AML-193 (cell line): ENCODE measurements at regions not wholly inside any gene's neighbourhood (a gene's known extent, or its start where the extent isn't known, plus 50 kb on each side); places are given as distances from the start of the nearest gene placed in this dataset.
"Not testable (repeated sequence)": the region's sequence is repeated elsewhere in the genome, so short reads cannot be mapped to it uniquely, and the experiment has no call there.

Source experiments
- DNase-seq, 2 experiments: peaks; one replicate each; lab custom pipeline; 2025; lab: John Stamatoyannopoulos, UW

- DNase-seq: no peak
These were observed 1072.1 kb downstream of the NXPH1 start for GRCh38 chr7:9505516-9505915.

DNA sequence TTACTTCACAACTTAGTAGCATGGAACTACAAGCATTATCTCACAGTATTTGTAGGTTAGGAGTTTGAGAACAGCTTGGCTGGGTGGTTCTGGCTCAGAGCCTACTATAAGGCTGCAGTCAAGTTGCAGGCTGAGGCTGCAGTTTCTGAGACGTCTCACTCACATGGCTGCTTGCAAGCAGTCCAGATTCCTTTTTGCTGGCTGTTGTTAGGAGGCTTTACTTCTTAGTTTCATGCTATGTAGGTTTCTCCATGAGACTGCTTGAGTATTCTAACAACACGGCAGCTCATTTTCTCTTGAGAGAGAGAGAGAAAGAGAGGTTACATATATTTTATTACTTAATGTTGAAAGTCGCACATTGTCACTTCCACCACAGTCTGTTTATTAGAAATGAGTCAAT is 1073.9 kb downstream of the NXPH1 start:
- no peak for DNase-seq

- no peak for DNase-seq
These were observed 1083.3 kb downstream of the NXPH1 start for GRCh38 chr7:9516662-9517061.

GRCh38 chr7:9523579-9523978 is 1090.2 kb downstream of the NXPH1 start:
- DNase-seq: no peak

DNA sequence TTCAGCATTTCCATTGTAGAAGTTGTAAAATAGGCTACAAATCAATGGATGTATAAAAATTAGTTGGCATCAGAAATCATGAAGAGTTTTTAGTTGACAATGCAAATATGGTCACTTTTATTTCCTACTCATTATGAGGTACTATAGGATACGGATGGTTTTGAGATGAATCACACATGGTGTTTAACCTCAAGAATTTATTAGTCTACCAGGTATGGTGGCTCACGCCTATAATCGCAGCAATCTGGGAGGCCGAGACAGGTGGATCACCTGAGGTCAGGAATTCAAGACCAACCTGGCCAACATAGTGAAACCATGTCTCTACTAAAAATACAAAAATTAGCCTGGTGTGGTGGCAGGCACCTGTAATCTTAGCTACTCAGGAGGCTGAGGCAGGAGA is 1119.0 kb downstream of the NXPH1 start:
- not testable (repeated sequence) for DNase-seq

DNA sequence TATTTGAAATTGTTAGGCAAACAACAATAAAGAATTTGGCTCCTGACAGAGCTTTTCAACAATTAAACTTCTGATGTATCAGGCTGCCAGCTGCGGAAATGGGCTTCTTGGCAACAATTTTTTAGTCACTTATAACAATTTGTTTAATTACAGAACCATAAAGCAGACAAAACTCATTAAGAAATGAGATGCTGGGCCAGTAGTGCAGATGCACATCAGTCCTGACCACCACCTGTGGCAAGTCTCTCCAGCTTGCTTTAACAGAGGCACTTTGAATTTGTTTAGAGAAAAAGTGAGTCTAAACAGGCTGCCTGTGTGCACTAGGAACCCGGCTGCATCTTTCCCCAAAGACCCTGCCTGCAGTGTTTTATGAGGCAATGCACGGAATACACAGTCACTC is 1124.4 kb downstream of the NXPH1 start:
- DNase-seq: no peak

- no peak for DNase-seq
These were observed 1142.3 kb downstream of the NXPH1 start for GRCh38 chr7:9575716-9576115.

- no peak for DNase-seq
These were observed 1149.4 kb downstream of the NXPH1 start for GRCh38 chr7:9582824-9583223.

DNA sequence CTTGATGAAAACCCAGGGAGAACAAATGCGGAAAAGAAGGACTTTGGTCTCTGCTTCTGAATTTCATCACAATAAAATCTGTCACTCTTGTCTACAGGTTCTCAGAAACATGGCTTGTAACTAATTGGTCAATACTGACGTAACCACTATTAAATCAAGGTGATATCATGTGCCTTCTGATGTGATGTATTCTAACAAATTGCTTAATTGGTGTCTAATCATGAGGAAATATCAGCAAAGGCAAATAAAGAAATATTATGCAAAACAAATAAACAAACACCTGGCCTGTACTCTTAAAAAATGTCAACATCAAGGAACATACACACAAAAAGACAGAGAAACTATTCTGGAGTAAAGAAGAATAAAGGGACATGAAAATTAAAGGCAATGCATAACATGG is 1165.0 kb downstream of the NXPH1 start:
- no peak for DNase-seq

DNA sequence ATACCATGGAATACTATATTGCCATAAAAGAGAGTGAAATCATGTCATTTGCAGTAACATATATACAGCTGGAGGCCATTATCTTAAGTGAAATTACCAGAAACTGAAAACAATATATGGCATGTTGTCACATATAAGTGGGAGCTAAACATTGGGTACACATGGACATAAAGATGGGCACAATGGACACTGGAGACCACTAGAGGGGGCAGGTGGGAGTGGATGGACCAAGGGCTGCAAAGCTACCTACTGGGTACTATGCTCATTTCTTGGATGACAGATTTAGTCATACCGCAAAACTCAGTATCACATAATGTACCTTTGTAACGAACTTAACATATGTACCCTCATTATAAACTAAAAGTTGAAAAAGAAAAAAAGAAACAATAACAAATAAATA is 1167.6 kb downstream of the NXPH1 start:
- no peak for DNase-seq

GRCh38 chr7:9603291-9603690 is 1169.9 kb downstream of the NXPH1 start:
- no peak for DNase-seq

DNA sequence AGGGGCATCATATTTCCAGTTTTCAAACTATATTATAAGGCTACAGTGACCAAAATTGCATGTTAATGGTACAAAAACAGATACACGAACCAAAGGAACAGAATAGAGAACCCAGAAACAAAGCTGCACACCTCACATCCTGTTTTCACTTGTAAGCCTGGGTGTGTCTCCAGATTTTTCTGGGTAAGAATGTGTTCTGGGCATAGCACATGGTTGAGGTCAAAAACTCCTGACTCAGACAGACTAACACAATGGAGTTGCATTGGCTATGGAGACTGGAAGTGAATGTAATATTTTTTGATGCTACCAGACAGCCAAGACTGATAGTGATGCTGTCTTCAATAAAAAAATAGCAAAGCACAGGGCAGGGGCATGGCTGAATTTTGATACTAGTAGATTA is 1175.2 kb downstream of the NXPH1 start:
- no peak for DNase-seq

DNA sequence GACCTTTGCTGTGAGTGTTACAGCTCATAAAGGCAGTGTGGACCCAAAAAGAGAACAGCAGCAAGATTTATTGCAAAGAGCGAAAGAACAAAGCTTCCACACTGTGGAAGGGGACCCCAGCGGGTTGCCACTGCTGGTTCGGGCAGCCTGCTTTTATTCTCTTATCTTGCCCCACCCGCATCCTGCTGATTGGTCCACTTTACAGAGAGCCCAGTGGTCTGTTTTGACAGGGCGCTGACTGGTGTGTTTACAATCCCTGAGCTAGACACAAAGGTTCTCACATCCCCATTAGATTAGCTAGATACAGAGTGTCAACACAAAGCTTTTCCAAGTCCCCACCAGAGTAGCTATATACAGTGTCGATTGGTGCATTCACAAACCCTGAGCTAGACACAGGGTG is 1187.5 kb downstream of the NXPH1 start:
- DNase-seq: not testable (repeated sequence)

- not testable (repeated sequence) for DNase-seq
These were observed 1188.0 kb downstream of the NXPH1 start for GRCh38 chr7:9621306-9621902.

- DNase-seq: no peak
These were observed 1188.5 kb downstream of the NXPH1 start for GRCh38 chr7:9621927-9622326.

GRCh38 chr7:9625953-9626352 is 1192.5 kb downstream of the NXPH1 start:
- DNase-seq: no peak

DNA sequence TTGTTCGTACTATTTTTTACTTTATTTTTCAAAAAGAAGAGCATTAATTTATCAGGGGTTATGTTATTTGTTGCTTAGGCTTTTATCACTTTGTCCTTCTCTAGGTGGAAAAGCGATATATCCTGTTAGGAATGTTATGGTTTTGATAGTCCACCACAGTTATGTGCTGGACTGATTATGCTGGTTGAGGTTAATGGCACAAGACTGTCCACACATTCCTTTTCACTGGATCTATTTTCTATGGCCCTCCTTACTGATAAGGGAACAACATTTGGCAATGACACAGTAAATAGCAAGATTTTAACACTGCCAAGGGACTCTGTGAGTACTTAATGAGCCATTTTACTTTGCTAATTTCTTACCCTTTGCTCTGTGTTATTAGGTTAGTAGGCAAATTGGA is 1212.3 kb downstream of the NXPH1 start:
- no peak for DNase-seq

DNA sequence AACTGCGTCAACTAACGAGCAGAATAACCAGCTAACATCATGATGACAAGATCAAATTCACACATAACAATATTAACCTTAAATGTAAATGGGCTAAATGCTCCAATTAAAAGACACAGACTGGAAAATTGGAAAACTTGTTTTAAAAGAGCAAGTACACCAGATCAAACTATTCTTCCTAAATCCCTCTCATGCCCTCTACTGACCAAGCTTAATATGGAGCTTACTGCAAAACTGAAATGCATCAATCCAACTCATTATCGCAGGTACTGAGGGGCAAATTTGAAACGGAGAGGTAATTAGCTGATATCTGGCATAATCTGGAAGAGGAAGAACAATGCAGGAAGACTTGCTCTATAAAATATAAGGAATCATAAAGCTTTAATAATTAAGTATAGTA is 1223.8 kb downstream of the NXPH1 start:
- no peak for DNase-seq

DNA sequence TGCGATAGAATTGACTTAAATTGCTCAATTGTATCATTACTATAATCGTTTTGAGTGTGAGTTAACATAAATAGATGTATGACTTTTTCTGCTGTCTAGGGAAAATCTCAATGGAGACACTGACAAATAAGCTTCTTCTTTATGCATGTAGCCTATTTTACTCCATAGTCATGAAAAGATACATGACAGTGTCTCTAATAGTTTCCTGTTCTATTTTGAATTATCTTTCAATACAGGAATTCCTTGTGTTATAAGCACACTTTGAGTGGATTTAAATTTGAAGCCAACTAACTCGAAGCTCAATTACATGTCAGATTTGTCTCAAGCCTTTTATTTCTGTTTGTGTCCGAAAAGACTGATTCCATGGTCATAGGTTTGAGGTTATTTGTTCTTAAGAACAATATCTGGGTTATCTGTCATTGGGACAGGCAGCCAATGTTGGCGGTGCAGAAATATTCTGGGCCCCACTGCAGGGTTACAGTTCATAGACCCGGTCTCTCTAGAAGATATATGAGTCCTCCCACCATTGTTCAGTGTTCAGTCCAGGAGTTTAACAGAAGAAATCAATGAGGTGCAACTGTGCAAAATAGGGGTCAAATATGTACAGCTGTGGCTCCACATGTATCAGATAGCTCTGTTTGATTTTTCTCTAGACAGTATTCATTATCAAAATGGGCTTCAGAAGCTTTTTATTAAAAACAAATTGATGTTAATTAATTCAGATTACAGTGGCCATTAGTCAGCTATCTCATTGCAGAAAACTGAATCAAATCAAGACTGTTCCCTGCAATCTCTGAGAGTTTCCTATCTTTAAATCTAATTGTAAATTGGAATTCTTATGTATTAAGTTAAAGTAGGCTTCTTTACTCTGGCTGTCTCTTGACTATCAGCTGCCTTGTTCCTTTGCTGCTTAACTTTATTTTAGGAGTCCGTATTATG is 1238.8 kb downstream of the NXPH1 start:
- DNase-seq: no peak

DNA sequence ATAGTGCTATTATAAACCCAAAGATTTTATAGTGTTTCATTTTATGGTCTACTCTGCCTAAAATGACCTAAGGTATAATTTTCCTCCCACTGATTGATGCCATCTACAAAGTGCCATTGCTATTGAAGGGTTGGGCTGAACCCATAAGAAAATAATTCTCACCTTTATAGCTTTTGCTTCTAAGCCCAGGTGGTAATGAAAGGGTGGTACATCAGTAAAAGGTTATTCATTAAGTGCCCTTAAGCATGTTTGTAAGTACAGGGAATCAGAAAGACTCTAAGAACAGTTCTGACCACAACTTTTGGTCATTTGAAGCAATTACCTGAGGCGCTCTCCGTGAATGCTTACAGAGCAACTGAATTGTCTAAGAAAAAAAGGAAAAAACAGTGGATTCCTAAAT is 1247.3 kb downstream of the NXPH1 start:
- no peak for DNase-seq

GRCh38 chr7:9681284-9681683 is 1247.9 kb downstream of the NXPH1 start:
- no peak for DNase-seq

- no peak for DNase-seq
These were observed 1257.9 kb downstream of the NXPH1 start for GRCh38 chr7:9691286-9691685.

- no peak for DNase-seq
These were observed 1265.0 kb downstream of the NXPH1 start for GRCh38 chr7:9698375-9698774.

DNA sequence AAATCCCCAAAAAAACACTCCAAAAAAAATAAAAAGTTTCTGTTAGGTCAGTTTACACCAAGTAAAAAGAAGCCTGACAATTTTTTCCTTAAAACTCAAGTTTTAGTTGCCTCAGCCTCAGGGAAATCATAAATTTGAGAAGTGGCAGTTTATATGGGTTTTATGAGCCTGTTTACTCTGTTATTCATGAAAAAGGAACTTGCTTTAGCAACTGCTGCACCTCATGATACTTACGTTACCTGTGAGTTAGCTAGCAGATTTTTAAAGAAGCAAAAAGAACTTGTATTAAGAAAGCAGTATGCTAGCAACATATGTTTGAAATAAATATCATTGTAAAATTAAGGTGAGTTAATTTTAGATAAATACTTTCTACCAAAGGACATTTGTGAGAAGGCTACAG is 1264.5 kb upstream of the PHF14 start:
- no peak for DNase-seq
